Loucy (cell line): ENCODE measurements at regions not wholly inside any gene's neighbourhood (a gene's known extent, or its start where the extent isn't known, plus 50 kb on each side); places are given as distances from the start of the nearest gene placed in this dataset.

Experiments
- H2AFZ ChIP-seq: fragments of 200-600 bp; sonication (generic); 2 replicates; pipeline ENCODE4 v1.6.0; 2016; ENCODE audit warnings: antibody characterized with exemption, mild to moderate bottlenecking, low read length, moderate library complexity
- H3F3A ChIP-seq: fragments of 200-600 bp; 2 replicates; pipeline ENCODE4 v1.6.0; 2016; ENCODE audit warnings: antibody characterized with exemption, low read depth, mild to moderate bottlenecking
- H3K27me3 ChIP-seq: fragments of 200-600 bp; sonication (generic); 2 replicates; pipeline ENCODE4 v1.6.1; 2014; ENCODE audit warnings: low read length, mild to moderate bottlenecking; ENCODE audit not compliant: insufficient read depth, poor library complexity, severe bottlenecking
- H3K36me3 ChIP-seq: fragments of 200-600 bp; sonication (generic); 2 replicates; pipeline ENCODE4 v1.6.1; 2016; ENCODE audit warnings: low read length; ENCODE audit not compliant: insufficient read depth
- H3K4me1 ChIP-seq: fragments of 200-600 bp; sonication (generic); 2 replicates; pipeline ENCODE4 v1.5.1; 2014; ENCODE audit warnings: low read length, mild to moderate bottlenecking; ENCODE audit not compliant: insufficient read depth, poor library complexity, severe bottlenecking
- H3K4me2 ChIP-seq: fragments of 200-600 bp; sonication (generic); 2 replicates; pipeline ENCODE4 v1.6.0; 2014; ENCODE audit warnings: antibody characterized with exemption, low read length, low read depth, mild to moderate bottlenecking; ENCODE audit not compliant: poor library complexity, severe bottlenecking
- H3K4me3 ChIP-seq: fragments of 200-600 bp; sonication (generic); 2 replicates; pipeline ENCODE4 v1.5.1; 2014; ENCODE audit warnings: low read length, mild to moderate bottlenecking, mixed read lengths; ENCODE audit not compliant: poor library complexity, severe bottlenecking
- H3K79me2 ChIP-seq: fragments of 200-600 bp; sonication (generic); 2 replicates; pipeline ENCODE4 v1.6.1; 2014; ENCODE audit warnings: low read length; ENCODE audit not compliant: insufficient read depth
- H3K9ac ChIP-seq: fragments of 200-600 bp; sonication (generic); 2 replicates; pipeline ENCODE4 v1.6.0; 2014; ENCODE audit warnings: mild to moderate bottlenecking, low read depth, low read length, moderate library complexity; ENCODE audit not compliant: poor library complexity, severe bottlenecking
- H3K9me2 ChIP-seq: fragments of 200-600 bp; sonication (generic); replicated peaks from 2 replicates; pipeline ENCODE4 v1.6.1; 2016; ENCODE audit warnings: low read depth, low read length, mixed read lengths
- H3K9me3 ChIP-seq: fragments of 200-600 bp; sonication (generic); 2 replicates; pipeline ENCODE4 v1.6.1; 2014; ENCODE audit warnings: mild to moderate bottlenecking, antibody characterized with exemption, low read length, low read depth; ENCODE audit not compliant: insufficient read depth
- H4K20me1 ChIP-seq: fragments of 200-600 bp; sonication (generic); 2 replicates; pipeline ENCODE4 v1.6.0; 2014; ENCODE audit warnings: antibody characterized with exemption, low read length, mild to moderate bottlenecking; ENCODE audit not compliant: insufficient read depth, poor library complexity, severe bottlenecking
- CTCF ChIP-seq: fragments of 200-600 bp; sonication (generic); conservative IDR thresholded peaks from 2 replicates; pipeline ENCODE4 v1.5.1; 2014; ENCODE audit warnings: mild to moderate bottlenecking, antibody characterized with exemption, low read length
- EZH2phosphoT487 ChIP-seq: fragments of 200-600 bp; IDR thresholded peaks from 2 replicates; pipeline ENCODE4 v1.6.1; 2018; ENCODE audit warnings: antibody characterized with exemption, mild to moderate bottlenecking, moderate library complexity, borderline replicate concordance

GRCh38 chr6:47405273-47405672 is 72.3 kb upstream of the CD2AP start:
- TF ChIP-seq EZH2phosphoT487, result no peak
- no peak for TF ChIP-seq CTCF
- Histone ChIP-seq H3K9me2 (no peaks in the 10 kb centered on the region), H3F3A (no peaks in the 10 kb centered on the region), H4K20me1 (no peaks in the 10 kb centered on the region), H3K4me2 (no peak overlapping the region), H3K36me3 (no peaks in the 10 kb centered on the region), H2AFZ (no peak overlapping the region), H3K9me3 (no peaks in the 10 kb centered on the region), H3K79me2 (no peaks in the 10 kb centered on the region), H3K27me3 (no peaks in the 10 kb centered on the region), H3K4me3 (no peak overlapping the region), H3K9ac (no peak overlapping the region), H3K4me1 (no peaks in the 10 kb centered on the region)

- Histone ChIP-seq H3K9me3 (no peaks in the 10 kb centered on the region), H3K27me3 (no peaks in the 10 kb centered on the region), H3K36me3 (no peaks in the 10 kb centered on the region), H2AFZ (no peak overlapping the region), H4K20me1 (no peaks in the 10 kb centered on the region), H3K9me2 (no peaks in the 10 kb centered on the region), H3K79me2 (no peaks in the 10 kb centered on the region), H3K4me2 (no peak overlapping the region), H3K4me3 (no peak overlapping the region), H3K4me1 (no peaks in the 10 kb centered on the region), H3K9ac (no peak overlapping the region), H3F3A (no peaks in the 10 kb centered on the region)
- TF ChIP-seq EZH2phosphoT487, result no peak
- TF ChIP-seq CTCF, result no peak
Observed at GRCh38 chr6:47407300-47408281, 70.0 kb upstream of the CD2AP start.

GRCh38 chr6:47413752-47414422 is 63.7 kb upstream of the CD2AP start:
- Histone ChIP-seq H2AFZ (peak overlapping the region; percentile 93), H3K9me2 (no peaks in the 10 kb centered on the region), H4K20me1 (no peaks in the 10 kb centered on the region), H3K9ac (peak overlapping the region; percentile 65), H3K4me2 (peak overlapping the region; percentile 92), H3F3A (no peaks in the 10 kb centered on the region), H3K79me2 (no peaks in the 10 kb centered on the region), H3K4me1 (peaks cover 8% of the 10 kb centered on the region), H3K9me3 (no peaks in the 10 kb centered on the region), H3K36me3 (no peaks in the 10 kb centered on the region), H3K4me3 (peak overlapping the region; percentile 76), H3K27me3 (no peaks in the 10 kb centered on the region)
- TF ChIP-seq CTCF (peak; percentile 96), EZH2phosphoT487 (no peak)
